HG02763 (cell line): ENCODE measurements at regions not wholly inside any gene's neighbourhood (a gene's known extent, or its start where the extent isn't known, plus 50 kb on each side); places are given as distances from the start of the nearest gene placed in this dataset.

ENCODE experiments used
- ATAC-seq: cut with Tn5 transposase; IDR thresholded peaks from one replicate; pipeline ENCODE4 v1.9.1; 2021; ENCODE audit warnings: mild to moderate bottlenecking, moderate library complexity; ENCODE audit not compliant: unreplicated experiment

- no peak for ATAC-seq
Observed at GRCh38 chr5:158559643-158560042, 540.1 kb downstream of the EBF1 start.

DNA sequence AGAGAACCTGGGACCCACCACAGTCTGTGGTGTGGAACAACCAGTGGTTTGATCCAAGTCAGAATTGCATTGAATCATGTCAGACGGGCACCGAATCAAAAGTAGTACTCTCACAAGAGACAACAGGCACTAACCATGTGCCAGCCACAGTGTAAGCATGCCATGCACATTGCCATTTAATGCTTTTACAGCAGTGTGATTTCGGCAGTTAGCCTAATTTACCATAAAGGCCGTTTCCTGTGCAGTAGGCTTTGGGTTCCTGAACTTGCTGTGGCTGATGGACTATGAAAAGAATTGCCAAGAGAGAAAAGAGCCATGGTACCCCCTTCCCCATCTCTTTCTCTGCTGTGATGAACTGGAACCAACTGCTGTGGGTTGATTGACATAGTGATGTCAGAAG lies 540.6 kb downstream of the EBF1 start:
- ATAC-seq = no peak

- no peak for ATAC-seq
Observed at GRCh38 chr5:158553962-158554336, 545.8 kb downstream of the EBF1 start.

GRCh38 chr5:158553195-158553961 lies 546.3 kb downstream of the EBF1 start:
- ATAC-seq = no peak

- ATAC-seq = no peak
Observed at GRCh38 chr5:158552241-158552640, 547.5 kb downstream of the EBF1 start.

GRCh38 chr5:158549311-158549710 lies 550.4 kb downstream of the EBF1 start:
- ATAC-seq = no peak

GRCh38 chr5:158546748-158547147 lies 553.0 kb downstream of the EBF1 start:
- no peak for ATAC-seq

- no peak for ATAC-seq
Observed at GRCh38 chr5:158545949-158546530, 553.7 kb downstream of the EBF1 start.

DNA sequence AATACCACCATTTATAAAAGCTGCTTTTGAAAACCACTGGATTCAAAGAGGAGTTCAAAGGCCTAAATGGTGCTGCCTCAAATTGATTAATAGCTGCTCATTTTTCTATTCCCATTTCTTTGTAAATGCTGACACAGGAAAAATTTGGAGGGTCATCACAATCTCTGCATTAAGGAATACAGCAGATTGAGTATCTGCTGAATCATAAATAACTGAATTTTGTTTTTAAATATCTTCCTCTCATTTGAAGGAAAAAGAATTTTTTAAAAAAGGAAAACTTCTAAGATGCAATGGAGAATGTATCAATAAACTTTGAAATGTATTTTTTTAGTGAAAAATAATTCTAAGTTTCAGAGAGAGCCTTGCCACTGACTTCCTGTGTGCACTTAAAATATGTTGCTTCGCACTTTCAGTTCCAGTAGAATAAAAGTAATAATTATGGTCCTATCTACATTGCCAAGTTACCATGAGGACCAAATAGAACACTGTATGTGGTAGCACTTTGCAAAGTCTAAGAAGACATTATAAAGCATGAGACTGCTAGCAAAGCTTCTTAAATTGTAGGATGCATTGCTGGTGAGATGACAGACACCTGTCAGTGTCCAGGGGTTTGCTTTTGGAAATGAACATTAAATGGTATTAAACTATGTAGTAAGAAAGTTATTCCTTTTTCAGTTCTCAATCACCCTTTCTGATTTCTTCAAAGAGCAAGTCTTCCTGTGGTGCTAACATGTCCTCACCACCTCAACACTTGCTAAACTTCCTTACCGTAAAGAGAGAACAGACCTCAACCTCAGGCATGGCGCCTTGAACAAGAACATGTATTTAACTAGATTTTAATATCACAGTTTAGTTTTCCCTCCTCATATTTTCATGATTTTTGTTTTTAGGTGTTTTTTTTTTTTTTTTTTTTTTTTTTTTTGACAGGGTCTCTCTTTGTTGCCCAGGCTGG lies 555.1 kb downstream of the EBF1 start:
- ATAC-seq = no peak

DNA sequence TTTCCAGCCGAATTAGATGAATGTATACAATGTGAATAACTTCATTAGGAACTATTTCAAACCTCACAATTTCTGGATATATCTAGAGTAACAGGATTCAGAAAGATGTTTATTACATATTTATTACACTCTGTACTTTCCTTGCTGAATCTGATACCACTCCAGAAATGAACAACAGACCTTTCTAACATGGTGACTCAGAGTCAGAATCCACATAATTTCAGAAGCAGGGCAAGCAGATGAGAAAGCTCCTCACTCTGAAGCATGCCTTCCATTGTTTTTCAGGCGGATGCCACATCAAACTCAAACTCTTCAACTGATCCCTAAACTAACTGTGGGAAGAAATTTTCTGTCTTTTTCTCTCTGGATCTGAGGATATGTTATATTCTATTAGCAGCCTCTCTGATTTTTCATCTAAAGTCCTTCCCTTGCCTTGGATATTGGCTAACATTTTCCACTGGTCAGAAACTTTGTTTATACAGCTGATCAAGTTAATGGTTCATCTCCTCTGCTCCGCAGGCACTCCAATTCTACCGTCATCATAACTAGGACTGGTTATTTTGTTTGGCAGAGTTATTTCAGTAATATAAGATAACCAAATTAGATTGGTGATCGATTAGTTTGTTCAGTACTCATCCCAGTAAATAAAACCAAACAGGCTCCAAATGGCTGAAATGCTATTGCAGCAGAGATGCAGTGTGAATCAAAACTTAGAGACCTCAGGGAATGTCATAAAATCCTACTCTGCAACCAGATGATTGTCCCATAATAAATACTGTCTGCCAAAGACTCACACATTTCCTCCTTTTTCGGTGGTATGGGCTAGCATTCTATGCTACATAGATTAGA lies 556.0 kb downstream of the EBF1 start:
- no peak for ATAC-seq

DNA sequence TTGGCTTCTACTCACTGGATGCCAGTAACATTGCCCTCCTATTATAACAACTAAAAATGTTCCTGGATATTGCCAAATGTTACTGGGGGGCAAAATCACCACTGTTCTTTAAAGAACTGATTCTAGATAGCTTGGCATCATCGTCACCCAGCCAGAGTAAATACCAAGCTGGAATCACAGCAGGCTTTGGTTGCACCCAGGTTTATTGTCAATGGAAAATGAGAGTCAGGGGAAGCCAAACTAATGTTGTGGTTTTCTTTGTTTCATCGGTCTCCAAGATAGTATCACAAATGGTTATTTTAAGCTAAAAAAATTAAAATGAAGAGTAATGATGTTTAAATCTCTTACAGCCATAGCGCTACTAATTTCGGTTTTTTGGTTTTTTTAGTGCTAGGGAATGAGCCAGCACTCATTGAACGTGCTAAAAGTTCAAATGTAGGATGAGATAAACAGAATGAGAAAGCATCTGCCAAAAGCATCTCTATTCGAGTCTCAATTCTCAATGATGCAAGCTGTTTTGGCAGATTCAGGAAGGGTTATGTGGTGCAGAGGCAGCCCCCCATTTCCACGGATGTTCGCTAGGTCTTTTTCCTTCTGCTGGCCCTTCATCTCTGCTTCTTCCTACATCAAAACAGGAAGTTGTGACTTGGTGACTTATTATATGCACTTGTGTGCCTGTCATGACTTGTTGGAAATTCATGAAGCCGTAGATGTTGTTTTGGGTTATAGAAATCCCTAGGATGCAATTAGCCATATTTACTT lies 558.0 kb downstream of the EBF1 start:
- ATAC-seq = no peak

DNA sequence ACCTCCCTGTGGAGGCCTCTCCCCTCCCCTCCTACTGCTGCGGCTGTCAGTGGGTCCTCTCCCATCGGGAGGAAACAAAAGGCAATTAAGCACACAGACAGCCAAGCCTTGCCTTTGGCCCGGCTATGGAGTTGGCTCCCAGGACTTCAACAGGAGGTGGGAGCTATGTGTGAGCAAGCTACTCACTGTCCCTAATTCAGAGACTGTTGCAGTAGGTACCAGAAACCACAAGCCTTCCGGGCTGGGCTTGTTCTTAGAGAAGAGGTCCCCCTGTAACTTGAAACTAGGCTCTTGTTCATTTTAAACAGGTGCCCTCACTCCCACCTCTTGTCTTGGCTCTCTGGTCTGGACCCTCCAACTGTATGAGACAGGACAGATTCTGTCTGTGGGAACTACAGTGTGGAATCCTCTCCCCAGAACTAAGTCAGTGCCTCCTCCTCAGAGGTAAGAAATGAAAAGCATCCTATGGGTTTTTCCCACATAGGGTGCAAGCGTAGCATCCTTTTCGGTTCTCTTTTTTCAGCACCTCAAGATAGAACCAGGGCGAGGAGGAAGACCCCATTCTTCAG lies 561.1 kb downstream of the EBF1 start:
- ATAC-seq = peak; percentile 72

DNA sequence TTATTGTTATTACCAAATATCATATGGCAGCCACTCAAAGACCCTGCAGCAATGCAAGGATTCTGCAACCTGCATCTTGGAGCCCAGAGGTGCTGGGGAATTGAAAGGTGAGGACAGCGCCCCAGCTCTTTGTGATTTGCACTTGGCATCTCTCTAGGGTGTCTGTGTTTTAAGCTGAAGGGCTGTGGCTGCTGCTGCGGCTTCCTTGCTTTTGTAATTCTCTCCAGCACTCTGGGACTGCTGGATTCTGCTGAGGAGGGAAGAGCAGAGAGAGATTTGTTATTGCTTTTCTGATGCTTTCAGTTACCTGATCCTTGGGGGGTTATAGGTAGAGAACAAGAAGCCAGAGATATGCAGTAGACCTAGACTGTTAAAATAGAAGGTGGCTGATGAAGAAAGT lies 562.4 kb downstream of the EBF1 start:
- no peak for ATAC-seq

GRCh38 chr5:158534203-158534602 lies 565.5 kb downstream of the EBF1 start:
- ATAC-seq = no peak

DNA sequence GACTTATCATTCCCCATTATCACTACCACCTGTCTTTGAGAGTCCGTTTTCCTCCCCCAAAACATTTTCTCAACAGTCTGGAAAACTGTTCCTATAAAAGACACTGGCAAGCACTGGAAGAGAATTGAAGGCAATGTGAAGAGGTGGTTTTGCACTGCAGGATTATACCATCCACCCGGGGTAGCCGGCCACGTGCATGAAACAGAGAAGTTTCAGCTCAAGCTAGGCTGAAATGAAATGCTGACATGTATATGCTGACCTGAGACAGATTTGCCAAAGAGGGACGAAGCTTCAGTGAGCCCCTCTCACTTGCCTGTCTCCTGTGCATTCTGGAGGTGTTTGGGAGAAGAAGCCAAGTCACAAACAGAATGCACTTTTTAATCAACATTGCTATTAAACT lies 567.0 kb downstream of the EBF1 start:
- no peak for ATAC-seq

GRCh38 chr5:158531860-158532259 lies 567.9 kb downstream of the EBF1 start:
- ATAC-seq = no peak

DNA sequence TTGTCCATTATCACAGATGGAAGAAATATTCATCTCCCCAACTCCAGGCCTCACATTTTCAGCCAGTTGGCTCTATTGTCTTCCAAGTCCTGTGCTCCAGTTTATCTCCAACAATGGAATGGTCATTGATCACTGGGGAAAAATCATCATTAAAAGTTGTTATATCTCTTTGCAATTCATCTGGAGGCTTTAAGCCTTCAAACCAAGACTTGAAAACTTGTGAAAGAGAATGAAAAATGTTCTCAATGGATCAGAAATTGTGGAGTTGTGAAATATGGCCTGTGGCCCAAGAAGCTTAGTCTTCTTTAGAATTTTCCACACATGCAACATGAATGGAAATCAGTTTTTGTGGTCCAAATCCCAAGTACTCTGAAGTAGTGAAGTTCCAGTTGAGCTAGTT lies 569.6 kb downstream of the EBF1 start:
- no peak for ATAC-seq

DNA sequence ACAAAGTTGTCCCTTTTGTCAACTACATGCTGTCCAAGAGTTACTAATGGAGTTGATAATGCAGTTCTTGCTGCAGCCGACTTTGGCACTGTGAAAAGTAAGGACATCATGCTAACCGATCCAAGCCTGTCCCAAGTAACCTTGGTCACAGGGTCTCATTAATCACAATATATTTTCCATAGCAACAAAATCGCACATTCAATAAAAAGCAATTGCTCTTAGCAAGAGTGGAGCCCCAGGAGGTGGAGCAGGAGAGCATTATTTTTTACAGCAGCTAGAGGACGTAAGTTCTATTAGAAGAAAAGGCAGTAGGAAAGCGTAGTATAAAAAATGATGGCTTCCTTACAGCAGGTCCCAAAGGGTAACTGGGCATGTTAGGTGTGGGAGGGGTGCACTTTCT lies 570.3 kb downstream of the EBF1 start:
- ATAC-seq = no peak

GRCh38 chr5:158525663-158526062 lies 574.1 kb downstream of the EBF1 start:
- ATAC-seq = no peak

DNA sequence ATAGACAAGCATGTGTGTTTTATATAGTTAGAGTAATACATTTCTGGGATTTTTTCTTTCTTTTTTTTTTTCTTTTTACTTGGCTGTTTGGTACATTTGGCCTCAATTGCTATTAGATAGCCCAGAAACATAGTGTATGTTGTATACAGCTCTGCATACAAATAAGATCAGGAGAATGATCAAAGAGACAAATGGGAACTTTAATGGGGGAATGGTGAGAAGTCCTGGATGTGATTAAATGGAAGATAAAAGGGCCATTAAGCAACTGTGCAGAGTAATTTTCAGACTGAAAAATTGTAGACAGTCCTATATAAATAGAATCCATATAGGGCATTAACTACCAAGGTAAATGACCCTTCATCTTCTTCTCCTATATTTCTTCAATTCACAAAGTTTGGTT lies 575.6 kb downstream of the EBF1 start:
- no peak for ATAC-seq
